Caco-2 (cell line): ENCODE measurements at regions not wholly inside any gene's neighbourhood (a gene's known extent, or its start where the extent isn't known, plus 50 kb on each side); places are given as distances from the start of the nearest gene placed in this dataset.

ENCODE experiments used
- BruUV-seq: library from RNA; stranded (reverse); fragments of 400-500 nt; replicated peaks from 2 replicates; lab custom pipeline; 2021; lab: Mats Ljungman, UMichigan
- CTCF ChIA-PET: fragments of 300-600 bp; sonication (Branson Sonifier 250); formaldehyde crosslinking; loops from one replicate; lab custom pipeline; 2022; ENCODE audit warnings: antibody characterized with exemption; lab: Charles Lee
- POLR2A ChIA-PET: fragments of 300-600 bp; sonication (Branson Sonifier 250); formaldehyde crosslinking; loops from one replicate; lab custom pipeline; 2022; ENCODE audit warnings: antibody characterized with exemption; lab: Charles Lee
- DNase-seq, 2 experiments: peaks; one replicate each; pipeline versions ENCODE4 v3.0.0 to v3.0.0-alpha.2; 2020 to 2022
- H3K27me3 ChIP-seq: replicated peaks from 2 replicates; pipeline ENCODE4 v1.6.0; 2011; ENCODE audit warnings: low read length; ENCODE audit not compliant: control insufficient read depth, insufficient read depth
- H3K36me3 ChIP-seq: 2 replicates; pipeline ENCODE4 v1.5.1; 2011; ENCODE audit warnings: low read length; ENCODE audit not compliant: control insufficient read depth, insufficient read depth
- H3K4me1 ChIP-seq: fragments of 250-450 bp; sonication (Bioruptor Pico); 2 replicates; pipeline ENCODE4 v1.5.1; 2020; ENCODE audit warnings: mild to moderate bottlenecking
- H3K4me3 ChIP-seq: 2 replicates; pipeline ENCODE4 v1.5.1; 2011; ENCODE audit warnings: low read depth, mild to moderate bottlenecking, control low read depth, low read length
- H3K9me3 ChIP-seq: fragments of 250-450 bp; sonication (Bioruptor Pico); 2 replicates; pipeline ENCODE4 v1.5.1; 2020; ENCODE audit warnings: mild to moderate bottlenecking, moderate library complexity
- H3K27ac Mint-ChIP-seq: one replicate; pipeline ENCODE4 v1.8.0; 2022; ENCODE audit warnings: mixed read lengths; ENCODE audit not compliant: unreplicated experiment
- H3K27me3 Mint-ChIP-seq: one replicate; pipeline ENCODE4 v1.8.0; 2022; ENCODE audit warnings: mixed read lengths; ENCODE audit not compliant: insufficient read depth, unreplicated experiment
- H3K36me3 Mint-ChIP-seq: one replicate; pipeline ENCODE4 v1.8.0; 2022; ENCODE audit warnings: mild to moderate bottlenecking, mixed read lengths; ENCODE audit not compliant: insufficient read depth, unreplicated experiment
- H3K4me1 Mint-ChIP-seq: one replicate; pipeline ENCODE4 v1.8.0; 2022; ENCODE audit warnings: low read depth, mixed read lengths; ENCODE audit not compliant: unreplicated experiment
- H3K4me3 Mint-ChIP-seq: one replicate; pipeline ENCODE4 v1.8.0; 2022; ENCODE audit warnings: mild to moderate bottlenecking, moderate library complexity, mixed read lengths; ENCODE audit not compliant: unreplicated experiment
- H3K9me3 Mint-ChIP-seq: one replicate; pipeline ENCODE4 v1.8.0; 2022; ENCODE audit warnings: mixed read lengths; ENCODE audit not compliant: unreplicated experiment
- CTCF ChIP-seq, 2 experiments: fragments of 200-600 bp in 1 of 2; IDR thresholded peaks; 1 replicate in 1 of 2; 2 replicates in 1 of 2; pipeline versions ENCODE4 v1.5.1 to v1.8.0; 2011 to 2022; ENCODE audit warnings: antibody characterized with exemption in 1 of 2, control low read depth in 1 of 2, inconsistent platforms in 1 of 2, low read depth in 1 of 2, low read length in 1 of 2, mild to moderate bottlenecking in 1 of 2, moderate library complexity in 1 of 2; ENCODE audit not compliant: insufficient read depth in 1 of 2, severe bottlenecking in 1 of 2, unreplicated experiment in 1 of 2
- intact Hi-C: fragments of 100-400 bp; cut with micrococcal nuclease; formaldehyde crosslinking; loops from one replicate; pipeline ENCODE4 v1.10.0; 2022; ENCODE audit not compliant: unreplicated experiment

DNA sequence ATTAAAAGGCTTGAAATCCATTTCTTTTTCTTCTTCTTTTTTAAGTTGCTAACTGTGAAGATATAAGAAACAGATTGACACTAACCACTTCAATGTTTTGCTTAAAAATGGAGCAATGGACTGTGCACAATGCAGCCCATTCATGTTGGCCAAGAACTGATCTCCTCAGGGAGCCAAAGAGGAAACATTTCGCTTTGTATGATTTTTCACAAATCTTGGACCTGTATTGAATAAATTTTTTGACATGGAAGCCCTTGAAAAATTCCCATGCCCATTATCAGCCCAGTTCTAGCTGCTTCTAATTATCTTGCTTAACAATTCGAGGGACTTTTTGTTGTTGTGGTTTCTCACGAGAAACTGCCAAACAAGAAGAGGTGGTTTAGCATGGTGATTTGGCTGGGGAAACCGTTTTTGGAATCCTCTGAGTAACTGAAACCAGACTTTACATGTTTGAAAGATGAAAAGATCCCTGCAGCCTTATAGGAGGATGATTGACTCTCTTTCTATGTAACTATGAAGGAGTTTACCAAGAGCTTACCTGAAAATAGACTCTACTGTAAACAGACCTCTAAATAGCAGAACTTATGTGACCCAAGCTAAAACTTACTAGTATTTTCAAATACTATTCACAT is 1389.4 kb upstream of the GOT2 start:
- Histone ChIP-seq H3K27me3 (no peaks in the 10 kb centered on the region), H3K36me3 (no peaks in the 10 kb centered on the region), H3K9me3 (0 out of 2 replicates have a peak, but pooled peaks cover 3% of the 10 kb centered on the region), H3K4me1 (no peaks in the 10 kb centered on the region), H3K4me3 (no peak overlapping the region)
- H3K36me3 Mint-ChIP-seq: no peaks in the 10 kb centered on the region
- peaks cover 8% of the 10 kb centered on the region for H3K9me3 Mint-ChIP-seq
- no TSS peak for BruUV-seq
- H3K27me3 Mint-ChIP-seq: peaks cover 2% of the 10 kb centered on the region
- intact Hi-C loops: no loop called here
- CTCF ChIA-PET: no interaction called here
- no peak overlapping the region for H3K27ac Mint-ChIP-seq
- H3K4me1 Mint-ChIP-seq: no peaks in the 10 kb centered on the region
- POLR2A ChIA-PET: no interaction called here
- DNase-seq: no peak
- no peak overlapping the region for H3K4me3 Mint-ChIP-seq
- no peak for TF ChIP-seq CTCF (IDR thresholded peaks at IDR 0.05; ENCODE audit: insufficient read depth in 1 of 2, low read depth in 1 of 2, low read length in 1 of 2, severe bottlenecking in 1 of 2, unreplicated experiment in 1 of 2)

- Mint-ChIP-seq H3K9me3 (peaks cover 8% of the 10 kb centered on the region), H3K36me3 (no peaks in the 10 kb centered on the region), H3K27ac (no peak overlapping the region), H3K4me3 (no peak overlapping the region), H3K27me3 (peaks cover 2% of the 10 kb centered on the region), H3K4me1 (no peaks in the 10 kb centered on the region)
- no peaks in the 10 kb centered on the region for H3K27me3 ChIP-seq
- intact Hi-C loops: no loop called here
- no peak for DNase-seq
- no peak for TF ChIP-seq CTCF (IDR thresholded peaks at IDR 0.05; ENCODE audit: insufficient read depth in 1 of 2, low read depth in 1 of 2, low read length in 1 of 2, severe bottlenecking in 1 of 2, unreplicated experiment in 1 of 2)
- no peaks in the 10 kb centered on the region for H3K36me3 ChIP-seq
- ChIA-PET POLR2A (no interaction called here), CTCF (no interaction called here)
- H3K4me3 ChIP-seq: no peak overlapping the region
- no peaks in the 10 kb centered on the region for H3K9me3 ChIP-seq
- no TSS peak for BruUV-seq
- H3K4me1 ChIP-seq: no peaks in the 10 kb centered on the region
These were observed 1386.5 kb upstream of the GOT2 start for GRCh38 chr16:60120586-60120985.

- H3K36me3 ChIP-seq: no peaks in the 10 kb centered on the region
- H3K4me1 Mint-ChIP-seq: no peaks in the 10 kb centered on the region
- H3K27me3 ChIP-seq: no peaks in the 10 kb centered on the region
- no peak overlapping the region for H3K4me3 Mint-ChIP-seq
- H3K36me3 Mint-ChIP-seq: no peaks in the 10 kb centered on the region
- ChIA-PET POLR2A (no interaction called here), CTCF (no interaction called here)
- no TSS peak for BruUV-seq
- no peak for TF ChIP-seq CTCF (IDR thresholded peaks at IDR 0.05; ENCODE audit: insufficient read depth in 1 of 2, low read depth in 1 of 2, low read length in 1 of 2, severe bottlenecking in 1 of 2, unreplicated experiment in 1 of 2)
- no peaks in the 10 kb centered on the region for H3K9me3 Mint-ChIP-seq
- H3K4me3 ChIP-seq: no peak overlapping the region
- H3K27me3 Mint-ChIP-seq: no peaks in the 10 kb centered on the region
- H3K27ac Mint-ChIP-seq: no peak overlapping the region
- no peaks in the 10 kb centered on the region for H3K4me1 ChIP-seq
- intact Hi-C loops: no loop called here
- H3K9me3 ChIP-seq: no peaks in the 10 kb centered on the region
- no peak for DNase-seq
These were observed 1376.4 kb upstream of the GOT2 start for GRCh38 chr16:60110531-60110930.
